Fibroblast of peridontal ligament (primary cell): ENCODE measurements at regions not wholly inside any gene's neighbourhood (a gene's known extent, or its start where the extent isn't known, plus 50 kb on each side); places are given as distances from the start of the nearest gene placed in this dataset.
"Not testable (repeated sequence)": the region's sequence is repeated elsewhere in the genome, so short reads cannot be mapped to it uniquely, and the experiment has no call there.

Experiments
- DNase-seq: peaks from one replicate; pipeline ENCODE4 v3.0.0-alpha.2; 2010; ENCODE audit errors: extremely low read depth

DNA sequence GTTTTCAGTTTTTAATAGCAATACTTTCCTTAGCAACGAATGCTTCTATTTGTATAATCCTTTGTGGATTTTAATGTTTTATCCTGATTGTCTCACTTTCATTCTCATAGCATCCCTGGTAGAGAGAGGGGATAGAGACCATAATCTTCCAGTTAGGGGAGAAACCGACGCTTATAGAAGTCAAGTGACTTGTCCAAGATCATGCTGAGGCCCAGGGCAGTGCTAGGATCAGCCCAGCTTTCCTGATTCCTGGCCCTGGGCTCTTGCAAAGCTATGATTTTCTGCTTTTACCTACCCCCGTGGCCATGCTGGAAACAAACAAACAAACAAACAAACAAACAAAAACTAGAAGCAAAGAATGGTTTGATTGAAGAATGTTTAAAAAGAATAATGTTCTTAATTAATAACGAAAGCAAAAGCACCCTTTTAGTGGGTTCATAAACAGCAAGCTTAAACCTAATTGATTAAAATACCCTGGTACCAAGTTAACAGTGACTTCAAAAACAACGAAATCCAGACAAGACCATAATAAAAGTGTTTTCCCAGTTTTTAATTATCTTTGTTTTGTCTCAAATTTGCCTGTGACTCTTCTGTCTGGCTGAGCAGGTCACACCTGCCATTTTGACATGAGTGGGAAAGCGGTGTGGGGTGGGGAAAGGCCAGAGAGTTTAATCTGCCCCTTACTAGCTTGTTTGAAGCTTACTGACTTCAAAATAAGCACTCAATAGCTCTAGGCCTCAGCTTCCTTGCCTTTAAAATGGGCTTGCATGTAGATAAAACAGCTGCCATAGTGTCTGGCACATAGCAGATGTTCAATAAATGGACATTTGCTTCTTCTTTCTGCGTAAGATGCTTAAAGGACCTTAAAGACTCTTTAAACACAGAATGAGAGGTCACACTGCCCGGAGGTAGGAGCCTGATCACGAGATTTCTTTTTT lies 116.6 kb upstream of the MYCN start:
- DNase-seq = no peak

- not testable (repeated sequence) for DNase-seq
Observed at GRCh38 chr2:15824467-15824866, 115.9 kb upstream of the MYCN start.

- DNase-seq = no peak
Observed at GRCh38 chr2:15825276-15825980, 114.9 kb upstream of the MYCN start.

GRCh38 chr2:15826273-15826717 lies 114.1 kb upstream of the MYCN start:
- no peak for DNase-seq

- DNase-seq = no peak
Observed at GRCh38 chr2:15827001-15827400, 113.3 kb upstream of the MYCN start.

- no peak for DNase-seq
Observed at GRCh38 chr2:15828576-15828975, 111.8 kb upstream of the MYCN start.

DNA sequence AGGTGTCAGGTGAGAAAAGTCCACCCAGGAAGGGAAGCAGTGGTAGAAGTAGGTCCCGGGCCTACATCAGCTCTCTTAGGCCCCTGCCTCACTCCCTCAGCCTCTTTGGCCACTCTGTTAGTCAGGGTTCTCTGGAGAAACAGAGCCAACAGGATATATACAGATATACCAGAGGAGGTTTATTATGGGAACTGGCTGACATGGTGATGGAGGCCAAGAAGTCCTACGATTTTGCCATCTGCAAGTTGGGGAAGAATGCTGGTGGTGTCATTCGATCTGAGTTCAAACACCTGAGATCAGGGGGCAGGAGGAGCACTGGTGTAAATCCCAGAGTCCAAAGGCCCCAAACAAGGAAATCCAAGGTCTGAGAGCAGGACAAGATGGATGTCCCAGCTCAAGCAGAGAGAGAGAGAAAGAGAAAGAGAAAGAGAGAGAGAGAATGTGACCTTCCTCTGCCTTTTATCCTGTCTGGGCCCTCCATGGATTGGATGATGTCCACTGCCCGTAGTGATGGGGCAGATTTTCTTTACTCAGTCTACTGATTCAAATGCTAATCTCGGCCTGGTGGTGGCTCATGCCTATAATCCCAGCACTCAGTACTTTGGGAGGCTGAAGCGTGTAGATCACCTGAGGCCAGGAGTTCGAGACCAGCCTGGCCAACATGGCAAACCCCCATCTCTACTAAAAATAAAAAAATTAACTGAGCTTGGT lies 111.1 kb upstream of the MYCN start:
- no peak for DNase-seq

- no peak for DNase-seq
Observed at GRCh38 chr2:15829985-15830384, 110.4 kb upstream of the MYCN start.

DNA sequence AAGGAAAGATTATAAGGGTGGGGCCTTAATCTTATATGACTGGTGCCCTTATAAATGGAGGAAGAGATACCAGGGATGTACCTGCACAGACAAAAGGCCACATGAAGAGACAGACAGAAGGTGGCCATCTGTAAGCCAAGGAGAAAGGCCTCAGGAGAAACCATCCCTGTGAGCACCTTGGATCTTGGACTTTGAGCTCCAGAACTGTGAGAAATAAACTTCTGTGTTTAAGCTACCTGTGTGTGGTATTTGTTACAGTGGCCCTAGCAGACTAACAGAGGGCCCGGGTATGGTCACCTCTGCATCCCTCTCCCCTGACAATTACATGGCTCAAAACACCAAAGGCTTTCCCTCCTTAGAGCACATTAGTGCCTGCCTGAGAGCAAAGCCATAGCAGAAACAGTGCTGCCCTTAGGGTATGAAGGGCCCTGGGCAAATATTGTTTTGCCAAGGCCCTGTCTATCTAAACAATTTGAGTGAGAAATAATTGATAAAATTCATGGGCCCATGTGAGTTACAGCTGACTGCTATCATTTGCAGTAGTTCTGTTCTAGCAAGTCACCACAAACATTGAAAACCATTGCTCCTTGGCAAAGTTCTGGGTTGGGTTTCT lies 109.3 kb upstream of the MYCN start:
- DNase-seq = no peak

DNA sequence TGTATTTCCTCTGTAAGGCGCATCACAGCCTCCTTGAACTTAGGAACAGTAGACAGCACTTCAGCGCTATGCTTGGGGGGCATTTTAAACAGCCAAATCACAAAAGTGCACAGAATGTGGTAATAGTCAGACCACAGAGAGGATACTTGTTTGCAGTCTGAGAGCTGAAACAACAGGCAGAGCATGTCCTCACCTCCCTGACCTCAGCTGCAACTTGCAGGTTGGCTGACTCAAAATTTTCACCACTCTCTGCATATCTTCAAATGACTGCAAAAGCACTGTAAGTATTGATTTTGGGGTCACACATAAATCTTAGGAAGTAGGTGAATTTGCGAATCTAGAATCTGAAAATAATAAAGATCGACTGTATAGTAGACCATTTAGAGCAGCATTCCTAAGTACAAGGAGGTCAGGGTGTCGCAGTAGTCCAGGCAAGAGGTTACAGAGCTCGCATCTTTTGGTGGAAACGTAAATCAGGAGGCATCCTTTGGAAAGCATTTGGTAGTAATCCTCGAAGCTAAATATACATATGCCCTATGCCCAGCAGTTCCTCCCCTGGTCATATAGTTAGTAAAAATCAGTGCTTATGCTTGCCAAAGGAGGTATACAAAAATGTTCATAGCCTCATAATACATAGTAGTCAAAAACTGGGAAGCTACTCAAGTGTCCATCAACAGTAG lies 108.2 kb upstream of the MYCN start:
- no peak for DNase-seq

GRCh38 chr2:15832849-15833680 lies 107.3 kb upstream of the MYCN start:
- no peak for DNase-seq

- DNase-seq = no peak
Observed at GRCh38 chr2:15833731-15834130, 106.6 kb upstream of the MYCN start.

- no peak for DNase-seq
Observed at GRCh38 chr2:15834381-15835031, 105.8 kb upstream of the MYCN start.

GRCh38 chr2:15835991-15836688 lies 104.2 kb upstream of the MYCN start:
- DNase-seq = no peak

DNA sequence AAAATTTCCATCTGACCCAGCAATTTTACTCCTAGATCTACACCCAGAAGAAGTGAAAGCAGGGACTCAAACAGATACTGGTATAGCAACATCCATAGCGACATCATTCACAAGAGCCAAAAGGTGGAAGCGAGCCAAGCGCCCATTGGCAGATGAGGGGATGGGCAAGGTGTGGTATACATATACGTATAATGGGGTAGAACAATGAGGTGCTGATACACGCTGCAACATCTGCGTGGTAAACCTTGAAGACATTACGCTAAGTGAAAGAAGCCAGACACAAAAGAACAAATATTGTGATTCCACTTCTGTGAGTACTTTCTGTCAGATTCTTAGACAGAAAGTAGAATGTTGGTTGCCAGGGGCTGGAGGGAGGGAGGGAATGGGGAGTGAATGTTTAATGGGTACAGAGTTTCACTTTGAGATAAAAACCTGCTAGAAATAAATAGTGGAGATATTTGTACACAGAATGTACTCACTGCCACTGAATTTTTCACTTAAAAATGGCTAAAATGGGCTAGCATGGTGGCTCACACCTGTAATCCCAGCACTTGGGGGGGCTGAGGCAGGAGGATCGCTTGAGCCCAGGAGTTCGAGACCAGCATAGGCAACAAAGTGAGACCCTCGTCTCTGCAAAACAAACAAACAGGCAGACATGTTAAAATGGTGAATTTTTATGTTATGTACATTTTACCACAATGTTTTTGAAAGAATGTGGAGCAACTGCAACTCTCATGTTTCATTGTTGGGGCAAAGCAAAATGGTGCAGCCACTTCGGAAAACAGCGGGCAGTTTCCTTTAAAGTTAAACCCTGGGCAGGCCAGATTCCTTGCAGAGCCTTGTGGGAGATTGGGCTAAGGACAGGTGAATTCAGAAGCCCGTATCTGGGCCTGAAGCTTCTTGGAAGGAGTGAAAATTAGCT lies 103.4 kb upstream of the MYCN start:
- no peak for DNase-seq

- DNase-seq = no peak
Observed at GRCh38 chr2:15838481-15839090, 101.8 kb upstream of the MYCN start.

DNA sequence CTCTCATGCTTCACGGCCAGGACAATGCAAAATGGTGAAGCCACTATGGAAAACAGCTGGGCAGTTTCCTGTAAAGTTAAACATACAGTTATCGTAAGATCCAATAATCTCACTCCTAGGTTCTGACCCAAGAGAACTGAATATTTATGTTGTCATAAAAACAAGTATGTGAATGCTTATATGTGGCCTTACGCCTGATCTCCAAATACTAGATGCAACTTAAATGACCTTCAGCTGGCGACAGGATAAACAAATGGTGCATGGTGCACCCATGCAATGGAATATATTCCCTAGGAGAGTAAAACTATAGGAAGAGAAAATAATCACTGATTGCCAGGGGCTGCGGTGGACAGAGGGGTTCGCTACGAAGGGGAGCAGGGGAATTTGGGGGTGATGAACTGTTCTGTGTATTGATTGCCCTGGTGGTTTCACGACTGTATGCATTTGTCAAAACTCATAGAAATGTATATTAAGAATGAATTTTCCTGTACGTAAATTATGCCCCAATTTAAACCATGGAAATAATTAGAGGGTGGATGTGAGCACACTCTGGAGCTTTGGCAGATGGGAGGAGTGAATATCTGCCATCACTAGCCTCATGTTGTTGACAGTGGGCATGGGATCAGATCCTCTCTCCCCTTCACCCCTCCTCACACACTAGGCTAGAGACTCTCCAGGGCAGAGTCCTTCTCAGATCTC lies 100.8 kb upstream of the MYCN start:
- DNase-seq = no peak
